ENCODE measurements at regions not wholly inside any gene's neighbourhood (a gene's known extent, or its start where the extent isn't known, plus 50 kb on each side); places are given as distances from the start of the nearest gene placed in this dataset.
A peak's percentile ranks its signal among the peaks of the same experiment; 100 is the strongest.

DNA sequence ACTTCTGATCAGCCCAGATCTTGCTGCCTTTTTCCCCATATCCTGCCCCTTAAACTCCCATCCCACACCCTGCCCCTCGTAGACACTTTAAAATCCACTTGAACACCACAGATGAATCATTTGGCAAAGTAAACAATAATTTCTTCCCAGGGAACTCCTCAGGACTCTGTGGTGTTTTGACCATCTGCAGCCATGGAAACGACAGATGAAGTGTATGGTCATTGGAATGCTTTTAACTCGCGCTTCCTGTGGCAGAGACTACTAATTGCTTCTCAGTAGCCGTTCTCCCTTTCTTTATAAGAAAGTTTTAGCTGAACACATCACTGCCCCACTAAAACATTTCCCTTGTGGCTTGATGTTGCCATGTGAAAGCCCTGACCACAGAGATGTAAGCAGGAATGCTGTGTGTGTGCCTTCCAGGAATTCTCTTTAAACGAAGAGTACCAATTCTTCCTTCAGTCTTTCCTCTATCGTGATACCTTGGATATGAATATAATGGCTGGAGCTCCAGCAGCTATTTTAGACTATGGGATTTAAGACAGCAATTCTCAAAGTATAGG, 92.7 kb upstream of the PARD3B start:
- H3K27ac ChIP-seq (ENCODE audit: extremely low read depth, low read depth, low read length), result no peak overlapping the region
- H3K4me1 ChIP-seq (ENCODE audit: control insufficient read depth, insufficient read depth, low read length), result peaks cover 11% of the 10 kb centered on the region; the same call in 1 of the 2 replicates
- ChIA-PET CTCF (no interaction called here), POLR2A (no interaction called here)
- TF ChIP-seq SETDB1 (IDR thresholded peaks at IDR 0.05; ENCODE audit: insufficient read length, low read length) (peak; percentile 79), TCF7L2 (IDR thresholded peaks at IDR 0.05; ENCODE audit: borderline replicate concordance, low read depth, low read length) (0 out of 2 replicates have a peak, but pooled peaks have one; percentile 33), PATZ1 (tag by site-specific recombination; IDR thresholded peaks at IDR 0.05) (peak; percentile 25; the same call in 1 of the 2 replicates), AEBP2 (tag by site-specific recombination; IDR thresholded peaks at IDR 0.05; ENCODE audit: borderline replicate concordance) (no peak), ZNF843 (tag by site-specific recombination; IDR thresholded peaks at IDR 0.05) (0 out of 2 replicates have a peak, but pooled peaks have one; percentile 21), ZEB2 (tag by site-specific recombination; IDR thresholded peaks at IDR 0.05) (0 out of 2 replicates have a peak, but pooled peaks have one; percentile 28), ZNF416 (tag by site-specific recombination; IDR thresholded peaks at IDR 0.05) (no peak), OSR2 (tag by site-specific recombination; IDR thresholded peaks at IDR 0.05) (peak; percentile 85), SP7 (tag by site-specific recombination; IDR thresholded peaks at IDR 0.05) (peak; percentile 80), MYNN (tag by site-specific recombination; IDR thresholded peaks at IDR 0.05; ENCODE audit: borderline replicate concordance) (peak; percentile 74; the same call in 1 of the 2 replicates), ZNF274 (IDR thresholded peaks at IDR 0.05; ENCODE audit: low read length) (no peak), ZNF274 (tag by site-specific recombination; IDR thresholded peaks at IDR 0.05; ENCODE audit: borderline replicate concordance) (no peak), HOXA7 (CRISPR knock-in tag; IDR thresholded peaks at IDR 0.05; ENCODE audit: borderline replicate concordance) (no peak), ZNF513 (tag by site-specific recombination; IDR thresholded peaks at IDR 0.05) (no peak), ZNF560 (tag by site-specific recombination; IDR thresholded peaks at IDR 0.05; ENCODE audit: borderline replicate concordance) (no peak), TRIM28 (IDR thresholded peaks at IDR 0.05; ENCODE audit: borderline replicate concordance, low read length) (peak; percentile 92), PRDM1 (tag by site-specific recombination; IDR thresholded peaks at IDR 0.05) (no peak; the same call in 1 of the 2 replicates), WT1 (tag by site-specific recombination; IDR thresholded peaks at IDR 0.05) (peak; percentile 69; the same call in 1 of the 2 replicates), ZNF629 (tag by site-specific recombination; IDR thresholded peaks at IDR 0.05) (0 out of 2 replicates have a peak, but pooled peaks have one; percentile 16)
- TF ChIP-seq, protein P1, sequence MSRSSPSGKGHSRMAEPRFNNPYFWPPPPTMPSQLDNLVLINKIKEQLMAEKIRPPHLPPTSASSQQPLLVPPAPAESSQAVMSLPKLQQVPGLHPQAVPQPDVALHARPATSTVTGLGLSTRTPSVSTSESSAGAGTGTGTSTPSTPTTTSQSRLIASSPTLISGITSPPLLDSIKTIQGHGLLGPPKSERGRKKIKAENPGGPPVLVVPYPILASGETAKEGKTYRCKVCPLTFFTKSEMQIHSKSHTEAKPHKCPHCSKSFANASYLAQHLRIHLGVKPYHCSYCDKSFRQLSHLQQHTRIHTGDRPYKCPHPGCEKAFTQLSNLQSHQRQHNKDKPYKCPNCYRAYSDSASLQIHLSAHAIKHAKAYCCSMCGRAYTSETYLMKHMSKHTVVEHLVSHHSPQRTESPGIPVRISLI (tag by site-specific recombination; IDR thresholded peaks at IDR 0.05), result no peak
- no peaks in the 10 kb centered on the region for H3K9me3 ChIP-seq (ENCODE audit: control insufficient read depth, insufficient read depth, low read depth, low read length)
- H3K4me3 ChIP-seq (ENCODE audit: low read depth, low read length), result no peak overlapping the region
- H3K36me3 ChIP-seq (ENCODE audit: control insufficient read depth in 2 of 2, insufficient read depth in 1 of 2, low read length in 2 of 2), result no peaks in the 10 kb centered on the region

All from HEK293 (cell line).